ENCODE measurements at regions not wholly inside any gene's neighbourhood (a gene's known extent, or its start where the extent isn't known, plus 50 kb on each side); places are given as distances from the start of the nearest gene placed in this dataset.

DNA sequence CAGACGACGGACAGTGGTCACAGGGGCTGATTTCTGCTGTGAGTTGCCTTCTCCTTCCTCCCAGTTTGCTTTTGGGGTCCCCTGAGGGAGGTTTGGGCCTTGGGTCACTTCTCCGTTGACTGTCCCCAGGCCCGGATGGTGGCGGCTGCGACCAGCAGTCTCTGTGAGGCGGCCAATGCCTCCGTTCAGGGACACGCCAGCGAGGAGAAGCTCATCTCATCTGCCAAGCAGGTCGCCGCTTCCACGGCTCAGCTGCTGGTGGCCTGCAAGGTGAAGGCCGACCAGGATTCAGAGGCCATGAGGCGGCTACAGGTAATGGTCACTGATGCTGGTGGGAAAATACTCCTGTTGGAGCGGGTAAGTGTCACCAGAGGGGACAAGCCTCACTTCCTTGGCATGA is 206.8 kb upstream of the TPM1 start:
- TF ChIP-seq, protein P1, sequence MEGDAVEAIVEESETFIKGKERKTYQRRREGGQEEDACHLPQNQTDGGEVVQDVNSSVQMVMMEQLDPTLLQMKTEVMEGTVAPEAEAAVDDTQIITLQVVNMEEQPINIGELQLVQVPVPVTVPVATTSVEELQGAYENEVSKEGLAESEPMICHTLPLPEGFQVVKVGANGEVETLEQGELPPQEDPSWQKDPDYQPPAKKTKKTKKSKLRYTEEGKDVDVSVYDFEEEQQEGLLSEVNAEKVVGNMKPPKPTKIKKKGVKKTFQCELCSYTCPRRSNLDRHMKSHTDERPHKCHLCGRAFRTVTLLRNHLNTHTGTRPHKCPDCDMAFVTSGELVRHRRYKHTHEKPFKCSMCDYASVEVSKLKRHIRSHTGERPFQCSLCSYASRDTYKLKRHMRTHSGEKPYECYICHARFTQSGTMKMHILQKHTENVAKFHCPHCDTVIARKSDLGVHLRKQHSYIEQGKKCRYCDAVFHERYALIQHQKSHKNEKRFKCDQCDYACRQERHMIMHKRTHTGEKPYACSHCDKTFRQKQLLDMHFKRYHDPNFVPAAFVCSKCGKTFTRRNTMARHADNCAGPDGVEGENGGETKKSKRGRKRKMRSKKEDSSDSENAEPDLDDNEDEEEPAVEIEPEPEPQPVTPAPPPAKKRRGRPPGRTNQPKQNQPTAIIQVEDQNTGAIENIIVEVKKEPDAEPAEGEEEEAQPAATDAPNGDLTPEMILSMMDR (conservative IDR thresholded peaks at IDR 0.05; ENCODE audit: low read length), result no peak
- TF ChIP-seq EZH2phosphoT487 (IDR thresholded peaks at IDR 0.05; ENCODE audit: borderline replicate concordance, low read depth, low read length), result no peak
